PC-3 (cell line): ENCODE measurements at regions not wholly inside any gene's neighbourhood (a gene's known extent, or its start where the extent isn't known, plus 50 kb on each side); places are given as distances from the start of the nearest gene placed in this dataset.

Experiments
- ATAC-seq: fragments of 200-7000 bp; cut with Tn5 transposase; 2 replicates; pipeline ENCODE4 v1.9.1; 2020; ENCODE audit warnings: mild to moderate bottlenecking, moderate library complexity
- BruUV-seq: library from RNA; stranded (reverse); fragments of 400-500 nt; replicated peaks from 2 replicates; lab custom pipeline; 2021; lab: Mats Ljungman, UMichigan
- CTCF ChIA-PET: fragments of 300-600 bp; sonication (Branson Sonifier 250); formaldehyde crosslinking; loops from one replicate; lab custom pipeline; 2022; ENCODE audit warnings: antibody characterized with exemption; lab: Charles Lee
- POLR2A ChIA-PET: fragments of 300-600 bp; sonication (Branson Sonifier 250); formaldehyde crosslinking; loops from one replicate; lab custom pipeline; 2022; ENCODE audit warnings: antibody characterized with exemption; ENCODE audit not compliant: unreplicated experiment; lab: Charles Lee
- DNase-seq: peaks from one replicate; pipeline ENCODE4 v3.0.0-alpha.2; 2015
- H2AFZ ChIP-seq: fragments of 300-600 bp; sonication (generic); 2 replicates; pipeline ENCODE4 v1.6.0; 2016; ENCODE audit warnings: antibody characterized with exemption, low read length
- H3F3A ChIP-seq: fragments of 300-600 bp; sonication (generic); one replicate; pipeline ENCODE4 v1.6.0; 2017; ENCODE audit warnings: antibody characterized with exemption, low read length, control low read depth, mild to moderate bottlenecking; ENCODE audit not compliant: unreplicated experiment
- H3K27ac ChIP-seq: fragments of 300-600 bp; sonication (generic); 2 replicates; pipeline ENCODE4 v1.5.1; 2016; ENCODE audit warnings: mild to moderate bottlenecking, low read length
- H3K27me3 ChIP-seq: fragments of 300-600 bp; sonication (generic); 2 replicates; pipeline ENCODE4 v1.6.1; 2016; ENCODE audit warnings: low read length, mixed read lengths
- H3K36me3 ChIP-seq: fragments of 300-600 bp; sonication (generic); 2 replicates; pipeline ENCODE4 v1.6.1; 2016; ENCODE audit warnings: low read depth, mixed run types, low read length, mixed read lengths
- H3K4me1 ChIP-seq: fragments of 300-600 bp; sonication (generic); 2 replicates; pipeline ENCODE4 v1.5.1; 2016; ENCODE audit warnings: low read length; ENCODE audit not compliant: insufficient read depth
- H3K4me2 ChIP-seq: fragments of 300-600 bp; sonication (generic); 2 replicates; pipeline ENCODE4 v1.6.0; 2016; ENCODE audit warnings: low read length
- H3K4me3 ChIP-seq: fragments of 300-600 bp; sonication (generic); 2 replicates; pipeline ENCODE4 v1.5.1; 2016; ENCODE audit warnings: mild to moderate bottlenecking, low read length, mixed read lengths
- H3K79me2 ChIP-seq: fragments of 300-600 bp; sonication (generic); 2 replicates; pipeline ENCODE4 v1.6.1; 2017; ENCODE audit warnings: low read length, mixed read lengths
- H3K9ac ChIP-seq: fragments of 300-600 bp; sonication (generic); 2 replicates; pipeline ENCODE4 v1.6.0; 2016; ENCODE audit warnings: mild to moderate bottlenecking, low read length
- H3K9me2 ChIP-seq: fragments of 300-600 bp; sonication (generic); replicated peaks from 2 replicates; pipeline ENCODE4 v1.6.1; 2016; ENCODE audit warnings: mixed run types, low read length, mixed read lengths
- H3K9me3 ChIP-seq: fragments of 300-600 bp; sonication (generic); 2 replicates; pipeline ENCODE4 v1.6.1; 2016; ENCODE audit warnings: low read length, mixed read lengths
- H4K20me1 ChIP-seq: fragments of 300-600 bp; sonication (generic); 2 replicates; pipeline ENCODE4 v1.6.1; 2016; ENCODE audit warnings: low read length, mixed read lengths
- CTCF ChIP-seq: fragments of 300-600 bp; sonication (generic); conservative IDR thresholded peaks from 2 replicates; pipeline ENCODE4 v1.5.1; 2017; ENCODE audit warnings: antibody characterized with exemption, low read depth, mild to moderate bottlenecking, low read length
- EZH2 ChIP-seq: fragments of 300-600 bp; sonication (generic); IDR thresholded peaks from one replicate; pipeline ENCODE4 v1.6.1; 2017; ENCODE audit warnings: antibody characterized with exemption, mild to moderate bottlenecking, low read length; ENCODE audit not compliant: unreplicated experiment
- EZH2phosphoT487 ChIP-seq: fragments of 300-600 bp; sonication (generic); IDR thresholded peaks from 2 replicates; pipeline ENCODE4 v1.6.1; 2018; ENCODE audit warnings: mild to moderate bottlenecking, antibody characterized with exemption, low read length, borderline replicate concordance
- intact Hi-C: fragments of 100-400 bp; cut with micrococcal nuclease; formaldehyde crosslinking; loops from 2 replicates; pipeline ENCODE4 v1.9.0; 2023

GRCh38 chr3:154990543-154990942 is 89.6 kb upstream of the MME start:
- Histone ChIP-seq H3K4me3 (no peak overlapping the region), H3K9ac (no peak overlapping the region), H3K9me2 (no peaks in the 10 kb centered on the region), H3K4me1 (no peaks in the 10 kb centered on the region), H3K79me2 (no peaks in the 10 kb centered on the region), H4K20me1 (no peaks in the 10 kb centered on the region), H3K9me3 (no peaks in the 10 kb centered on the region), H3K4me2 (no peak overlapping the region), H3K27me3 (no peaks in the 10 kb centered on the region), H2AFZ (no peak overlapping the region), H3K36me3 (no peaks in the 10 kb centered on the region), H3K27ac (no peak overlapping the region), H3F3A (no peaks in the 10 kb centered on the region)
- POLR2A ChIA-PET, result no interaction called here
- CTCF ChIA-PET, result no interaction called here
- intact Hi-C loops, result no loop called here
- TF ChIP-seq EZH2, result no peak
- no peak for TF ChIP-seq EZH2phosphoT487
- no peak for TF ChIP-seq CTCF
- BruUV-seq, result no TSS peak
- DNase-seq (no peak), ATAC-seq (no peak)

GRCh38 chr3:154987846-154988245 is 92.3 kb upstream of the MME start:
- Histone ChIP-seq H4K20me1 (no peaks in the 10 kb centered on the region), H3K36me3 (no peaks in the 10 kb centered on the region), H3K27ac (no peak overlapping the region), H3K9me3 (no peaks in the 10 kb centered on the region), H3K9ac (no peak overlapping the region), H3F3A (no peaks in the 10 kb centered on the region), H3K4me3 (no peak overlapping the region), H3K27me3 (no peaks in the 10 kb centered on the region), H2AFZ (no peak overlapping the region), H3K4me1 (no peaks in the 10 kb centered on the region), H3K4me2 (no peak overlapping the region), H3K79me2 (no peaks in the 10 kb centered on the region), H3K9me2 (no peaks in the 10 kb centered on the region)
- ATAC-seq, result no peak
- TF ChIP-seq EZH2phosphoT487, result no peak
- no peak for DNase-seq
- BruUV-seq, result no TSS peak
- ChIA-PET CTCF (no interaction called here), POLR2A (no interaction called here)
- intact Hi-C loops, result no loop called here

- no TSS peak for BruUV-seq
Observed at GRCh38 chr3:154981664-154982063, 98.5 kb upstream of the MME start.

More at GRCh38 chr3:154981664-154982063, 98.5 kb upstream of the MME start:
- no peak overlapping the region for H2AFZ ChIP-seq
- H3K9me3 ChIP-seq, result no peaks in the 10 kb centered on the region
- H3K27ac ChIP-seq, result no peak overlapping the region
- TF ChIP-seq EZH2 (no peak), CTCF (no peak), EZH2phosphoT487 (no peak)
- no peaks in the 10 kb centered on the region for H3K27me3 ChIP-seq
- no peak overlapping the region for H3K9ac ChIP-seq
- no peaks in the 10 kb centered on the region for H3K4me1 ChIP-seq
- H3F3A ChIP-seq, result no peaks in the 10 kb centered on the region
- DNase-seq (no peak), ATAC-seq (no peak)
- H3K36me3 ChIP-seq, result no peaks in the 10 kb centered on the region
- POLR2A ChIA-PET, result no interaction called here
- no peaks in the 10 kb centered on the region for H3K9me2 ChIP-seq
- CTCF ChIA-PET, result no interaction called here
- no peaks in the 10 kb centered on the region for H3K79me2 ChIP-seq
- no peak overlapping the region for H3K4me2 ChIP-seq
- intact Hi-C loops, result no loop called here
- H4K20me1 ChIP-seq, result no peaks in the 10 kb centered on the region
- no peak overlapping the region for H3K4me3 ChIP-seq
